HG02981 (cell line): ENCODE measurements at regions not wholly inside any gene's neighbourhood (a gene's known extent, or its start where the extent isn't known, plus 50 kb on each side); places are given as distances from the start of the nearest gene placed in this dataset.

Experiments used
- ATAC-seq: cut with Tn5 transposase; IDR thresholded peaks from one replicate; pipeline ENCODE4 v1.9.1; 2021; ENCODE audit warnings: mild to moderate bottlenecking, moderate library complexity; ENCODE audit not compliant: unreplicated experiment

DNA sequence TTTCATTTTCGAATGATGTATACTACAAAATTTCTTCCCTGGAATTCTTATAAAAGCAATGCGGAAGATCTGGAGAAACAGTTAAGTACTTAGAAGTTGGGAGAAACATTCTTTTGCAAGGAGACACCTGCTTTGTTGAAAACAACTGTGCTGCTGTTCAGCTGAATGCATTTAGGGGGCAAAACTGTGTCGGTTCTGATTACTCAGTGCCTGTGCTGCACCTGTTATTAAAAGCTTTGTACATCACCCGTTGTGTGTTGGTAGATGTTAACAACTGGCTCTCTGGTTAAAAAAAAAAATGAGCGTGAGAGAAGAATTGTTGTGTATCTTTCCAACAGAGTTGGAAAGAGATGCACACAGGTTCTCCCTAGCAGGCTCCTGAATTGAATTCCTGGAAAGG lies 184.1 kb upstream of the HHIP start:
- no peak for ATAC-seq

DNA sequence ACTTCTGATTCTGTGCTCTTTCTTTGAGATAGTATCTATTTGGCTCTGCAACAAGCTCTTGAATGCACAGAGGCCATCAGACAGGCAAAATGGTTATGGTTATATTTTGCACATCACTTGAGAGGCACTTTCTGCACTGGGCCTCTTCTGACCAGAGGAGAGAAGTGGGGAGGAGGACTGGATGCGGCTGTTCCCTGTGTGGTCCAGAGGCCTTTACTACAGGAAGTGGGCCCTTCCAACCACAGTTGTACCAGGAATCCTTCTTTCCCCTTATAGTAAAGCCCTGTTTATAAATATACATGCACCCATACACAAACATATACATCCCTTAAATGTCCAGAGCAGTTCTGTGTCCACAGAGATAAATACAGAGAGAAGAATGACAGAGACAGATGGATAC lies 182.7 kb upstream of the HHIP start:
- ATAC-seq: no peak

DNA sequence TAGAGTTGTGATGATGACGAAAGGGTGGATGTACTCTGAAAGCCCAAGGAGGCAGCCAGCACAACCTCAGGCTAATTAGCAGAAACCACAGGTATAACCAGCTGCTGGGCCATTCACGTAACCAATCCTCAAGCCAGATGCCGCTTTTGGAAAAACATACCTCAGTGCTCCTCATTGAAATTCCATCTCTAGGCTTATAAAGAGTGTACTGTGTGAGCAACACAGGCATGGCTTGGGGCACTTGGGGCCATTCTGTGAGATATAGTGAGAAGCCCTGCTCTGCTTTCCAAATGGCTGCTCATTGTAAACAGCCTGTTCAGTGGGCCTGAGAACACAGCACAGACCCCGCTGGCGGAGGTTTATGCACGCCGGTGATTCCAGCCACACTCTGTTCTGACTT lies 182.1 kb upstream of the HHIP start:
- no peak for ATAC-seq

DNA sequence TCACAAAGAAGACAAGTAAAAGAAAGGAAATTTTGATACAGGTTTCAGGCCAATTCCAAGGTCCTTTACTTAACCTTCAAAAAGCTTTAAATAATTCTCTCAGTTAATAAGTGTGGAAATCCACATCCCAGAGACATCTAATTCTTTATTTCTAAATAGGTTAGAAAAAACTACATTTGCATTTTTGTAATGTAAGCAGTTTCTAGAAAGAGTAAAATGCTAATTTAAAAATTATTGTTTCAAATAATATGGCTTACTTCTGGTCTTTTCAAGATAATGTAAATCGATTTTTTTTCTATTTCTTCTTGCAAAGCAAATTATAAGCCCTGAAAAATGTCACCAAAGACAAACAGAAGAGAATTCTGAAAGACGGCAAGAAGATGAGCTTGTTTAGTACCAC lies 180.4 kb upstream of the HHIP start:
- ATAC-seq: no peak

DNA sequence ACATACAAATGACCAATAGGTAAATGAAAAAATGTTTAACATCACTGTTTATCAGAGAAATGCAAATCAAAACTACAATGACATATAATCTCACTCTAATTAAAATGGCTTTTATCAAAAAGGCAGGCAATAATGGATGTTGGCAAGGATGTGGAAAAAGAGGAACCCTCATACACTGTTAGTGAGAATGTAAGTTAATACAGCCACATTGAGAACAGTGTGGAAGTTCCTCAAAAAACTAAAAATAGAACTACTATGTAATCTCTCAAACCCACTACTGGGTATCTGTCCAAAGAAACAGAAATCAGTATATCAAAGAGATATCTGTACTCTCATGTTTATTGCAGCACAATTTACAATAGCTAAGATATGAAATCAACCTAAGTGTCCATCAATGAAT lies 165.9 kb upstream of the HHIP start:
- no peak for ATAC-seq

DNA sequence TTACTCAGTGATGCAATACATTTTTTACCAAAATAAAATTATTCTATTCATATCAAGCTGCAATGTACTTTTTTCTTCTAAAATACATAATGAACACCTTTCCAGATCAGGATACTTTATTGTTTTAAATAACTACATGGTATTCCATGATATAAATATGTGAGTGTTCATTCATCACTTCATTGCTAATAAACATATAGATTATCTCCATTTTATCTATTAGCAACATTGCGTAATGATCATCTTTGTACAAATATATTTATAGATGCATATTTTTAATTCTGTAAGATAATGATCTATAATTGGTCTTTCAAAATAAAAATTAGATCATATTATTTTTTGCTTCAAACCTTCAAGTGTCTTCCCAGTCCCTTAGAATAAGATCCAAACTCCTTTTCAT lies 156.1 kb upstream of the HHIP start:
- ATAC-seq: no peak

DNA sequence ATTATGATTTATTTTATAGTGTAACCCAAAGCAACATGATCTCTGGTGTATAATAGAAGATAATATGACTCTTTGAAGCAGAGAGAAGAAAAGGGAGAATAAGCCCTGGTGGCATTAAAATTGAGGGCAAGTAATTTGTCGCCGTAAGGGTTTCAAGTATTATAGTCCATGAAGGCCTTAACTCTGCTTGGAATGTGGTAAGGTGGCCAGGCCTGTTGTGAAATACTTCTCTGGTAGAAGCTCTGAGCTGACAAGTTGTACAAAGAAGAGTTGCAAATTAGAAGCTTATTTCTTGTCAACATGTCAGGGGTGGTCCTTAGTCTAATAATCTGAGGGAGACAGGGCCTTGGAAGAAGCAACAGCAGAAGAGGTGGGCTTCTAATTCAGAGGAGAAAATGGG lies 151.7 kb upstream of the HHIP start:
- ATAC-seq: no peak

DNA sequence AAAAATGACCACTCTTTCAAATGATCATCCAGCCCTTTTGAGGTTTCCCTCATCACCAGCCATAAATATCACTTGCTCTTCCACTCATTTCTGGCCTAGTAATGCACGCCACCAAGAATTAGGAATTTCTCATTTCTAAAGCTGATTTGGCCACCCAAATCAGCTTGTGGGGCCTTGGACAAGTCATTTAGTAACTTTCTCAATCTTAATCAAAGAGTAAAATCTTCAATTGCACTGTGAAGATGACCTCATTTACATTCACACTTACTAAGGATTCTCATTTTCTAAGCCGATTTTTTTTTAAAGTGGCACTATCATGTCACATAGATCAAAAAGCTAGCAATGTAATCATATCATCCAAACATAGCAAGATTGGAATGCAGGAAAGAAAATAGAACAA lies 150.0 kb upstream of the HHIP start:
- ATAC-seq: no peak

DNA sequence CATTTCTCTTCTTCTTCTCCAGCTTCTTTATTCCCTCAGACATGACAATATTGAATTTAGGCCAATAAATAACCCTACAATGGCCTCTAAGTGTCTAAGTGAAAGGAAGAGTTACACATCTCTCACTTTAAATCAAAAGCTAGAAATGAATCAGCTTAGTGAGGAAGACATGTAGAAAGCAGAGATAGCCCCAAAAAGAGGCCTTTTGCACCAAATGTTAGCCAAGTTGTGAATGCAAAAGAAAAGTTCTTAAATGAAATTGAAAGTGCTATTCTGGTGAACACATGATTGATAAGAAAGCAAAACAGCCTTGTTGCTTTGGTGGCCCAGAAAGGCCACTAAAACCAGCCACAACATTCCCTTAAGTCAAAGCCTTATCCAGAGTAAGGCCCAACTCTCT lies 146.2 kb upstream of the HHIP start:
- no peak for ATAC-seq

DNA sequence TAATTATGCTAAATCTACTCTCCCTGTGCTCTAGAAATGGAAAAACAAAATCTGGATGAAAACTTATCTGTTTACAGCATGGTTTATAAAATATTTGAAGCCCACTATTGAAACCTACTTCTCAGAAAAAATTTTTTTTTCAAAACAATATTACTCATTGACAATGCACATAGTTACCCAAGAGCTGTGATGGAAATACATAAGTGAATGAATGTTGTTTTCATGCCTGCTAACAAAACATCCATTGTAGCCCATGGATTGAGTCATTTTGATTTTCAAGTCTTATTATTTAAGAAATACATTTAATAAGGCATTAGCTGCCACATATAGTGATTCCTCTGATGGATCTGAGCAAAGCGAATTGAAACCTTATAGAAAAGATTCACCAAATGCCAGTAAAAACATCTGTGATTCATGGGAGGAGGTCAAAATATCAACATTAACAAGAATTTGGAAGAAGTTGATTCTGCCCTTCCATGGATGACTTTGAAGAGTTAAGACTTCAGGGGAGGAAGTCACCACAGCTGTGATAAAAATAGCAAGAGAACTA lies 144.7 kb upstream of the HHIP start:
- ATAC-seq: no peak

DNA sequence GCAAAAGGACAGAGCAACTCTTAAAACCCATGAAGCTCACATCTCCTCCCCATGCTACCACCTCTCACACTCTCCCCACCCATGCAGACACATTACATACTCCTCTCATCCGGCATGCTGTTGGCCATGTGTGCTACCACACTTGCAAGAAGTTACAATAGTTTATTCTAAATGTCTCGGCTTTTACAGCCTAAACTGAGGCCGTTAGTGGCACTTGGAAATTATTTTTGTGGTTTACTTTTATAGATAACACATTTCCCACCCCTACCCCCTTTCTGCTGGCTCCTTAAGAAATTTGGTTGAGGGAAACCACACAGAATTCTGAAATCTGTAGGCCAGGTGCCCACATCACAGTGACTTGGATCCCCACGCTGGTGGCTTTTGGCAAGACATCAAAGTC lies 141.1 kb upstream of the HHIP start:
- no peak for ATAC-seq

DNA sequence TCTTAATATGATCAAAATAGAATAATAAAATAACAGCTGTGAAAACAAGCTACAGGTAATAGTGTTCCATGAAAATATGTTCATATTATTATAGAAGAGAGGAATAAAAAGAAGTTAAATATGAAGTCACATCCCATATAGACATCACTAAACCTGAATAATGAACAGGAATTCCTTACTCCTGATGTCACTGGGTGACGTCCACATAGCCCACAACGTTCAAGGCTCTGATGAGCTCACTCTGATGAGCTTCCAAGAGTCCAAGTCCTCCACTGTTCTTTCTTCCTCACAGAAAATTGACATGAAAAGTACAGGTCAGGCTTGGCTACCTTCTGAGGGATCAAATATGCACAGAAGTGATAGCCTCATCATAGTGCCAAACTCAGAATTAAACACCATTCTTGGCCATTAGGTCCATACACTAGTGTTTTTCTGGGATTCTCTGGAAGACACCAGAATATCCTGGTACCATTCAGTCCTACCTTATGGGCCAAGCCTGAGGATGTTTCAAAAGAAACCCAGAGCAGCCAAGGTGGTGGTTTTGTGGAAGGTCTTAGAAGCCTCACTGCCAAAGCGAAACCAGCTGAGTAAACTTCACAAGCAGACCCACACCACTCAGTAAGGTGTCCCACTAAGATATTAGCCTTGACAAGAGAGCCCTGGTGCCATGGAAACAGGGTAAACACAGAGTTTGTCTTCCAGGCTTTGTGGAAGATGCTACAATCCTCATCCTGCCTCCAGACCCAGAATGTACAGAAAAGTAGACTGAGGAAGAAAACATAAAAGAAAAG lies 138.4 kb upstream of the HHIP start:
- no peak for ATAC-seq

DNA sequence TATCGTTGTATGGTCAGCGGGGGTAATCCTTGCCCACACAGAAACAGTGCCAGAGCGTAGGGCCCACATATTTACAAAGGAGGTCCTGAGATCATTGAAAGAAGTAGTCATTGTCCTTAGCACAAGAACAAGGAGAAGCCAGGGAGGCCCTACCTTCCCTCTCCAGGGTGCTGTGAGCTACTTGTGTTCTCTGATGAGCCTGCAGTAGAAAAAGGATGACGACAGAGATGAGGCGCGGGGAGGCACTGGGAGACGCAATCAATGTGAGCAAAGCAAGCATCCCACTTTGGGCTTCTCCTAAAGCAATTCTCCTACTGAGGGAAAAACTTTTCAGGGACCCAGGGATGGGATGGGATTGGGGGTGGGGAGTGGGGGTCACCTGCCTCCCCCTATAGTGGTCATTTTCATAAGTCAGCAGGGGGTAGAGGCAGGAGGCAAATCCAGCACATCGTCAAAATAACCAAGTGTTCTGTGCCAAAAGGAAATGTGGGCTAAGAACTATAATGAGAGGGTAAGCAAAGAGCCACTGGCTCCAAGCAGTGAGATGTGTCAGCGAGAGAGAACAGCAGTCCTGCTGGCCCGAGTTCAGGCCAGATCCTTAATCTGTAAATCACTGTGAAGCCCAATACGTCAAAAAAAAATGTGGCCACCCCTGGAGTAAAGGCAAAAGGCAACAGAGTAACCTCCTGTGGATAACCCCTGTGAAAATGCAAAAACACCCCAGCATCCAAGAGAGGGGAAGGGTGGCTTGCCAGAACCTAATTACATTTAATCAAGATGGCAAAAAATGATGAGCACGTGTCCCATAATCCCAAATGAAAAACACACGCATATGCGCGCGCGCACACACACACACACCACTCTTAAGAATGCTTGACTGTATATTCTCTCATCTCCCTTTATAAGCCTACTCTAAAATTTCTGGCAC lies 136.6 kb upstream of the HHIP start:
- ATAC-seq: no peak

DNA sequence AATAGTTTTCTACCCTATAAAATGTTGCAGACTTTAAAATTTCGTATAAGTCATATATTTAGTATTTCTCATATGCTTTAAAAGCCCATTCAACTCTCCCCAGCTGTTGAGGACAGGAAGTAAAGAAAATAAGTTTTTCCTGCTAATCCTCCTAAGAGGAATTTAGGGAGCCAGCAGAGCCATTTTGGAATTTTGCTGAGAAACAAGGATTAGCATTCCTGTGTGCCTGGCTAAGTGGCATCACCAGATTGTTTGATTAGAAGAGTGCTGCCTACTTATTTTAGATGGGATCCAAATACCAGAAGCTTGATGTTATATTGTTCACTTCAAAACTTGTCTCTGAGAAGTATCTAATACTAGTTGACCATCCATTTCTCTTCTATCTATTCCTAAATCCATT lies 131.2 kb upstream of the HHIP start:
- no peak for ATAC-seq

DNA sequence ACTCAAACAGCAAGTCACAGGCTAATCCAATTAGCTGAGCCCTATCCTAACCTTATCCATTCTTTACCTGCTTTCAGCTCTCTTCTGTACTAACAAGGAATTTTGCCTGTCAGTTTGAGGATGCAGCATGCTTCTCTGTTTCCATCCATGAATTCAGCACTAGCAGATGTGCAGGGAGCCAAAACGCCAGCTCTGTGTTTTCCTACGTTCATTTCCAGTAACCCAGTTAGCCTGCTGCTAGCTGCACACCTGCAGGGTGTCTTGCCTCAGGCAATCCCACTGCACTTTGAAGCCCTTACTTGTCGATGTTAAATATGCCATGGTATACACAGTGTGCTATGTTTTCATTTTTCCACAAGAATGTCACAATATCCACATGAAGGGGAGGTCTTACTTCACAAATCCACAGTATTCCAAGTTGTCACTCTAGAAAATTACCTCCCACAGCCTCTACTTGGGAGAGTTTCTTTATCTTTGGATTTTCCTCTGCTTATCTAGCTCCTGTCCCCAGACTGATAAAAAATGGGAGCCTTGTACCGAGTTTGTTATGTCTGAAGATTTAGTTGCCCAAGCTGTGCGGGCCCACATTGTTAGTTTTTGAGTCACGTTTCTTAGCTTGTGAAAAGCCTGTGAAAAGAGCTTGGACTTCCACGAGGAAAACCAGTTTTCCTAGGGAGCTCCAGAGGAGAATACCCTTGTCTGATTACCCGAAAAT lies 127.6 kb upstream of the HHIP start:
- no peak for ATAC-seq

DNA sequence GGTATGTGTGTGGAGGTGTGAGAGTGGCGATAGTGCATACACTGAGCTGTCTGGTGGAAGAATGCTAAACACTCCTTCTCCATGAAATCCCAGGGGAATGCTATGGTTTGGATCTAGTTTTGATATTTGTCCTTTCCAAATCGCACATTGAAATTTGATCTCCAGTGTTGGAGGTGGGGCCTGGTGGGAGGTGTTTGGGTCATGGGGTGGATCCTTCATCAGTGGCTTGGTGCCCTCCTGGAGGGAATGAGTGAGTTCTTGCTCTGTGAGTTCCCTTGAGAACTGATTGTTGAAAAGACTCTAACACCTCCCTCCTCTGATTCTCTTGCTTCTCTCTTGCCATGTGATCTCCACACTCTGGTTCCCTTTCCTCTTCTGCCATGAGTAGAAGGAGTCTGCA lies 114.1 kb upstream of the HHIP start:
- no peak for ATAC-seq

DNA sequence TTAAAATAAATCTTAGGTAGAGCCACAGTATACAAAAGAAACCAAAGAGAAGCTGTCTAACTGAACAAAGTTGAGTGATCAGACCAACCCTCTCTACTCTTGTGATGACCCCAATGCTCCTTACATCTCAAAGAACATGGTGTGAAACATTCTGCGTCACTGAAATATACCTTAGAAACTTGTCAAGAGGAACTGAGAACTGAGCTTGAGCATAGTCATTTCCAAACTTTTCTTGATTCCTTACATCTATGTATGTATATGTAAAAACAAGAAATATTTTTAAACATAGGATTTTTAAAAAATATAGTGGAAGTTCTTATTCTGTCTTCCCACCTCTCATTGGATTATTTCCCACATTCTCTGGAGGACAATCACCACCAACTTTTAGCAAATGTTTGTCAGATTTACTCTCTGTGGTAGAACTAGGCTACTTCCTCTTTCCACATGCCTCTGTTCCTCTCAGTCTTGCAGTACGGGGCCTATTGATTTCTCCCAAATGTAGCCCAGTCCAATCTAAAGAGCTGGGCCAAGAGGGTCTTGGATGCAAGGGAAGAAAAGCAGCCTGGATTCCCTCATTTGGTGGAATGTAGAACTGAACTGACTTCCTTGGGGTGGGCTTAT lies 98.2 kb upstream of the HHIP start:
- ATAC-seq: peak; percentile 99

DNA sequence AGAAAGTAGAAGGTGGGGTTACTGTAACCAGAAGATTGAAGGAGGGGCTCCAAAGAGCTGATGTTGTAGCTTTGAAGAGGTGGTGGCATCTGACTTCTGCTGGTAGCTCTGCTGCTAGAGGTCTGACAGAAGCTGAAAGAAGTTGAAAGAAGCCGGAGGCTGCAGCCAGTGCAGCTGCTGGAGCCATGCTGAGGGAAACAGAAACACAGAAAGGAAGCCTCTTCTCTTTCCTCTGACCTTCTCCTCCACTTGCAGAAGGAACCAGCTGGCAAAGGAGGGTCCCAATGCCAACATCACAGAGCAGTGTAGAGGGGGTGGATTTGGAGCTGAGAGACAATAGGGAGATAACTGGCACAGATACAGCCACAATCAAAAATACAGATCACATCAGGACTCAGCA lies 89.3 kb upstream of the HHIP start:
- no peak for ATAC-seq

DNA sequence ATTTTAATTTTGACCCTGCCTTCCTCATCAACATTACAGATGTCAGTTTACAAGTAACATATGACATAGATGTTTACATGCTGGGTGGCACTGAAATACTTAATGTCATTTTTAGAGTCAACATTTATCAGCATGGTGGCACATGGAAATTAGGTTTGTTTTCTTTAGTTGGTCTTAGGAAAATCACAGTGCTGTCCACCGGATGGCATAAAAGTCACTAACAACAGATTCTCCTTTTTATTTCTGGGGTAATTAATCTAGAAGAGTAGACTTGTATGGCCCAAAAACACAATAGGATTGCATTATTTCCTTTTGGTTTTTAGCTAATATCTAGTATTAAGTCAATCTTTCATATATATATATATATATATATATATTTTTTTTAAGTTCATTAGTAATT lies 88.6 kb upstream of the HHIP start:
- no peak for ATAC-seq

DNA sequence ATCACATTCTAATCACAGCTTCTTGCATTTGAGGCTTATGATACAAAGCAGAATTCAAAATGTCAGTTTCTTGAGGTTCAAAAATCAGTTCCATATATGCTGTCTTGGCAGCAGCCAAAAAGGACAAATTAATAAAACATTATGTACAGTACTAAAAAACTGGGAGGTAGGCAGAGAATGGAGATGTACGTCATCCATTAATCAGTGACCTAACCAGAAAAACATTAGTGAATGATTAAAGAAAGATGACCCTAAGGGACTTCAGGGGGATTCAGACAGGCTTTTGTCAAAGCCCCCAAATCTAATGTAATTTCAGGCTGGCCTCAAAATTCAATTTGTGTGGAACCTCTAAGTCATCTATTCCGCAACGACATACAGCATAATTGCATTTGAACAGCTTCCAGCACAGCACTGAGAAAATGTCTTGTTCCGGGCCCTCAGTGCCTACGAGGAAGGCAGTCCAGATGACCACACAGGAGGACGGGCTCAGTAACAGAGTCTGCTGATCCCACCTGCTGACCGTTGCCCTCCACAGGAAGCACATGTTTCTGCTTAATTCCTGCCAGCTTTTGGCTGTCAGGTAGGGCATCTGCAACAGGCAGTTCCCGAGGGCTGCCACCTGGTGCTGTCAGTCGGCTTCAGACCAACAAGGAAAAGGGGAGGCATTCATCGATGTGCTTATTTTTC lies 83.8 kb upstream of the HHIP start:
- no peak for ATAC-seq
